Osteocyte (in vitro differentiated cells): ENCODE measurements at regions not wholly inside any gene's neighbourhood (a gene's known extent, or its start where the extent isn't known, plus 50 kb on each side); places are given as distances from the start of the nearest gene placed in this dataset.

Experiments used
- DNase-seq: peaks from one replicate; pipeline ENCODE4 v3.0.0; 2021; ENCODE audit warnings: mixed read lengths; ENCODE audit not compliant: unreplicated experiment; ENCODE audit errors: extremely low spot score
- H3K27ac Mint-ChIP-seq: one replicate; pipeline ENCODE4 v1.8.0; 2021; ENCODE audit warnings: mild to moderate bottlenecking, mixed read lengths; ENCODE audit not compliant: unreplicated experiment
- H3K27me3 Mint-ChIP-seq: one replicate; pipeline ENCODE4 v1.8.0; 2021; ENCODE audit warnings: mixed read lengths; ENCODE audit not compliant: unreplicated experiment
- H3K36me3 Mint-ChIP-seq: one replicate; pipeline ENCODE4 v1.8.0; 2021; ENCODE audit warnings: mixed read lengths; ENCODE audit not compliant: unreplicated experiment
- H3K4me1 Mint-ChIP-seq: one replicate; pipeline ENCODE4 v1.8.0; 2021; ENCODE audit warnings: mixed read lengths; ENCODE audit not compliant: unreplicated experiment
- H3K4me3 Mint-ChIP-seq: one replicate; pipeline ENCODE4 v1.8.0; 2021; ENCODE audit warnings: mild to moderate bottlenecking, moderate library complexity, mixed read lengths; ENCODE audit not compliant: unreplicated experiment
- H3K9me3 Mint-ChIP-seq: one replicate; pipeline ENCODE4 v1.8.0; 2021; ENCODE audit warnings: mixed read lengths; ENCODE audit not compliant: unreplicated experiment
- TF ChIP-seq, protein P1 (sequence below): fragments of 200-600 bp; sonication (generic); IDR thresholded peaks from 2 replicates; pipeline ENCODE4 v1.5.0; 2021; ENCODE audit warnings: antibody characterized with exemption, mild to moderate bottlenecking, moderate library complexity

- DNase-seq: no peak
- Mint-ChIP-seq H3K4me1 (peaks cover 5% of the 10 kb centered on the region), H3K27me3 (no peaks in the 10 kb centered on the region), H3K36me3 (no peaks in the 10 kb centered on the region), H3K27ac (no peak overlapping the region), H3K4me3 (no peak overlapping the region), H3K9me3 (peaks cover 13% of the 10 kb centered on the region)
- TF ChIP-seq, protein P1, sequence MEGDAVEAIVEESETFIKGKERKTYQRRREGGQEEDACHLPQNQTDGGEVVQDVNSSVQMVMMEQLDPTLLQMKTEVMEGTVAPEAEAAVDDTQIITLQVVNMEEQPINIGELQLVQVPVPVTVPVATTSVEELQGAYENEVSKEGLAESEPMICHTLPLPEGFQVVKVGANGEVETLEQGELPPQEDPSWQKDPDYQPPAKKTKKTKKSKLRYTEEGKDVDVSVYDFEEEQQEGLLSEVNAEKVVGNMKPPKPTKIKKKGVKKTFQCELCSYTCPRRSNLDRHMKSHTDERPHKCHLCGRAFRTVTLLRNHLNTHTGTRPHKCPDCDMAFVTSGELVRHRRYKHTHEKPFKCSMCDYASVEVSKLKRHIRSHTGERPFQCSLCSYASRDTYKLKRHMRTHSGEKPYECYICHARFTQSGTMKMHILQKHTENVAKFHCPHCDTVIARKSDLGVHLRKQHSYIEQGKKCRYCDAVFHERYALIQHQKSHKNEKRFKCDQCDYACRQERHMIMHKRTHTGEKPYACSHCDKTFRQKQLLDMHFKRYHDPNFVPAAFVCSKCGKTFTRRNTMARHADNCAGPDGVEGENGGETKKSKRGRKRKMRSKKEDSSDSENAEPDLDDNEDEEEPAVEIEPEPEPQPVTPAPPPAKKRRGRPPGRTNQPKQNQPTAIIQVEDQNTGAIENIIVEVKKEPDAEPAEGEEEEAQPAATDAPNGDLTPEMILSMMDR: no peak
Observed at GRCh38 chr5:33291216-33292000, 149.4 kb upstream of the TARS1 start.

DNA sequence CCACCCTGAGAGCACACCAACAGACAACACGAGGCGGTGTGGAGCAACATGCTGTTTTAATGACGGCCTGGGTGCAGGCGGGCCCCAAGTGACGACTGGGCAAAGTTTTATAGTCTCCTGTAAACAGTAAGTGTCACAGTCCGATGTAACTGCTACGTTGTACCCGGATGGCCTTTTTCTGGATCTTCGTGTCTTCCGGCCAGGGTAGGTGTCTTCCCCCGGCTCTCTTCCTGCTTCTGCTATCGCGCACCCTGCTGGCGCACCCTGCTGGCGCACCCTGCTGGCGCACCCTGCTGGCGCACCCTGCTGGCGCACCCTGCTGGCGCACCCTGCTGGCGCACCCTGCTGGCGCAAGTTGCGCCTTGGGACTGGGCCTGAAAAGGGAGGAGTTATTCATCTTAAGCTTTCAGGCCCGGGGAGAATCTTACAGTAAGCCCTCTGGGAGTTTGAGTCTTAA lies 143.0 kb upstream of the TARS1 start:
- H3K9me3 Mint-ChIP-seq: peaks cover 8% of the 10 kb centered on the region
- H3K27me3 Mint-ChIP-seq: no peaks in the 10 kb centered on the region
- DNase-seq: no peak
- no peak overlapping the region for H3K27ac Mint-ChIP-seq
- H3K4me3 Mint-ChIP-seq: no peak overlapping the region
- H3K36me3 Mint-ChIP-seq: no peaks in the 10 kb centered on the region
- TF ChIP-seq, protein P1: peak; percentile 21
- peaks cover 21% of the 10 kb centered on the region for H3K4me1 Mint-ChIP-seq

DNA sequence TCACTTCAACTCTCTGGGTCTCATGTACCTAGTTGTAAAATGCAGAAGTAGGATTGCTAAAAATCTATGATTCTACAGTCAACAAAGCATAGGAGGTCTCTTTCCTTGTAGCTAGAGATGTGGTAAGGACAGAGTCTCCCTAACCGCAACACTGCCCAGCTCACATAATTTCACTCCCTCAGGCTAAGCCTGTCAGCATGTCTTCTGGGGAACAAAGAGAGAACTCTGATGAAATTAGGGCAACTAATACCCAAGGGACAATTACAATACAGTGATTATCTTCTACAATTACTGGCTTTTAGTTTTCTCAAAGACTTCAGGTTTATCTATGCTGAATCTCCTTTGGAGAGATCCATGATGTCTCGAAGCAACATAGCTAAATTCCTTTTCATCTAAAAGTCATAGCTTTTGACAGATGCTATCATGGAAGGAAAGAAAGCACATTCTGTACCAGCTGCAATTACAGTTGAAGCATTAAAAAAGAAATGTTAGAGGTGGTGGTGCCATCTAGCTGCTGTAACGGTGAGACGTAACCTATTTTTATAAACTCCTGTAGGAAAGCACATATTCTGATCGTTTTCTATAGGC lies 141.1 kb upstream of the TARS1 start:
- Mint-ChIP-seq H3K9me3 (no peaks in the 10 kb centered on the region), H3K4me1 (peaks cover 23% of the 10 kb centered on the region), H3K27ac (peak overlapping the region; percentile 72), H3K27me3 (no peaks in the 10 kb centered on the region), H3K4me3 (peak overlapping the region; percentile 5), H3K36me3 (no peaks in the 10 kb centered on the region)
- TF ChIP-seq, protein P1: peak; percentile 74
- no peak for DNase-seq

DNA sequence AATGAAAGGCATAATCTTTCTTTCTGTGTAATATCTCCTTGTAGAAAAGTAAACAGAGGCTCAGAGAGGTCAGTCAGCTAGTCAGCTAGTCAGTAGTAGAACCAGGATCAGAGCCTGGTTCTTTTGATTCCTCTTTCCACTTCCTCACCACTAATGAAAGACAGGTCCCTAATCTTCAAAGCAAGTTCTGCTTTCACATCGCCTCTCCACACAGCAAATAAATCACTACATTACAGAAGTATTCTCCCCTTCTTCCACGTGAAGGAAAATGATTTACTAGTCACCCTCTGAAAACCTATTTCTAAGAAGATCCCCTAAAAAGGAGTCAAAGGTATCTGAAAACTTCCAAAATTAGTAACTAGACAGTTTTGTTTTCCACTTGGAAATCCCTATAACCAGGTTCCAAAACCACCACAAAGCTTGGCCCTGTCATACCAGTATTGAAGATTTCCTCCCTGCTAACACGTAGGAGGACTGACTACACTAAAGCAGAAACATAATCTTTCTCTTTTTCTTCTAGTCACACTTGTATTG lies 140.5 kb upstream of the TARS1 start:
- TF ChIP-seq, protein P1: no peak
- no peak for DNase-seq
- no peak overlapping the region for H3K4me3 Mint-ChIP-seq
- H3K36me3 Mint-ChIP-seq: no peaks in the 10 kb centered on the region
- H3K27ac Mint-ChIP-seq: peak overlapping the region; percentile 72
- H3K4me1 Mint-ChIP-seq: peaks cover 23% of the 10 kb centered on the region
- H3K27me3 Mint-ChIP-seq: no peaks in the 10 kb centered on the region
- no peaks in the 10 kb centered on the region for H3K9me3 Mint-ChIP-seq

DNA sequence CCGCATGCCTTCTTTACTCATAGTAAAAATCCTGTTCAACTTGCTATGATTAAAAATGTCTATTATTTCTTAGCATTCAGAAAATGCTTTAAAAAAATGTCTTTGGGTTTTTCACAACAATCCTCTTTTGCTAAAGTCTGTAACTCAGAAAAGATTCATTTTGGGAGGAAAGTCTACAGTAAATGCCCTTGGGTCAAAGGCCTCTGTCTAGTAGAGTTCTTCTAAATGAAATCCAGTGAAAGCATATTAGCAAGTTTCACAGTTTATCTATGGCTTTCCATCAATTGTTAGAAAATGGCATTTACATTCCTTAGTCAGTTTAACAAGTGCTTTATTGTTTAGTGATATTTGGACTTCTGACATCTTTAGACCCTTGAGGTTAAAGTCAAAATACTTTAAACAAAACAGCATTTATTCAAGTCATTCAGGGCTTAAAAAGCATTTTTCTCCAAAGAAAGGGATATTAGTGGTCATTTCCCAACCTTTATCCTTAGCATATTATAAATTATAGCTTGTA lies 137.1 kb upstream of the TARS1 start:
- Mint-ChIP-seq H3K27ac (no peak overlapping the region), H3K9me3 (no peaks in the 10 kb centered on the region), H3K36me3 (no peaks in the 10 kb centered on the region), H3K27me3 (no peaks in the 10 kb centered on the region), H3K4me3 (no peak overlapping the region), H3K4me1 (peaks cover 32% of the 10 kb centered on the region)
- no peak for DNase-seq
- TF ChIP-seq, protein P1: no peak
